ENCODE measurements at regions not wholly inside any gene's neighbourhood (a gene's known extent, or its start where the extent isn't known, plus 50 kb on each side); places are given as distances from the start of the nearest gene placed in this dataset.

DNA sequence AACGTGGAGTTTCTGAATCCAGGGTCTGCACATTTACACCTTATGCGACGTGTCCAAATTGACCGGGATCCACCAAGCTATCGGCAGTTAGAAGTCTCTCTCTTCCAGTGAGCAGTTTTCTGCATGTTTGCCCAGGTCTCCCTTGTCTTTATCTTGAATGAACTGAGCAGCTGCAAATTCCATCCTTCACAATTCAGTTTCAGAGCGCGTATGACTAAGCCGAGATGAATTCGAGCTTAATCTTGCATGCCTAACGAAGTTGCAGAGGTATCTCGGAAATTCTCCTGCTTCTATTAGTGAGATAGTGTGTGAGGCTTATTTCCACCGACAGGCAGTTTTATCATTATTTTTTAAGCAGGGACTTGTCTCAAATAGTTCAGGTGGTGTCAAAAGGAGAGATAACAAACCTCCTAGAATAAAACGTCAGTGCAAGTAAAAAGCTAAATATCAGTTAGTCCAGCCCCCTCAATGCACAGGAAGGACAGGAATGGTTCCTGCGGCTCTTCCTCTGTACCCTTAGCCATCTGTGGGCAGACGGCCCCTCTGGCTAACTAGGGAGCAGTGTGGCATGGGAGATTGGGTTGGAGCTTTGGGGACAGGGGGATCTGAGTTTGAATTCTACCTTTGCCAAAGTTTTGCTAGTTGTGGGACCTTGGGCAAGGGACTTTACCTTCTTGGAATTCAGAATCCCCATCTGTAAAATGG, 93.0 kb upstream of the GPR139 start:
- no peak for DNase-seq

DNA sequence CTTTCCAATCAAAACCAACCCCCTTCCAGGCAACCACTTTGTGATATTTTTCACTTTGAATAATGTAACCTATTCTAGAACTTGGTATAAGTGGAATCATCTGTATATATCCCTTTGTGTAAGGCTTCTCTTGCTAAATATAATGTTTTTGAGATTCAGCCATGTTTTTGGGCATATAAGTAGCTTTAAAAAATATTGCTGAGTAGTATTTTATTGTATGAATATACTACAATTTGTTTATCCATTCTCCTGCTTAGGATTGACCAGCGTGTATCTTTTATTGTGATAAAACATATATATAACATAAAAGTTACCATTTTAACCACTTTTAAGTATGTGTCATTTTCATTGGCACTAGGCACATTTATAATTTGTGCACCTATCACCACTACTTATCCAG, 79.8 kb upstream of the GPR139 start:
- no peak for DNase-seq

DNA sequence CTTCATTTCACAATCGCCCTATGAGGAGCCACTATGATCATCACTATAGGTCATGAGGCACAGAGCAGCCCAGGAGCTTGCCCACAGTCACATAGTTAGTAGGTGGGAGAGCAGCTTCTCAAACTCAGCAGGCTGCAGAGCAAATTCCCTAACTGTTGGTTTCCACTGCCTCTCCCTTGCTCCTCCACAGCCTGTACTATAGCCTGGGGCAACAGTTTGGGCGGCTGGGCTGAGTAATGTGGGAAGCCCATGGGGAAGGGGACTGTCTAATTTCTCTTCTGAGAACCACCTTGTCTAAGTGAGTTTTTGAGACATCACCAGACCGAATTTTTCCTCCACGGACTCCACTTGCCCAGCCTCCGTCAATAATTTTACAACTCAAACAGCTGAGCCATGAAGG, 73.4 kb upstream of the GPR139 start:
- DNase-seq: no peak

DNA sequence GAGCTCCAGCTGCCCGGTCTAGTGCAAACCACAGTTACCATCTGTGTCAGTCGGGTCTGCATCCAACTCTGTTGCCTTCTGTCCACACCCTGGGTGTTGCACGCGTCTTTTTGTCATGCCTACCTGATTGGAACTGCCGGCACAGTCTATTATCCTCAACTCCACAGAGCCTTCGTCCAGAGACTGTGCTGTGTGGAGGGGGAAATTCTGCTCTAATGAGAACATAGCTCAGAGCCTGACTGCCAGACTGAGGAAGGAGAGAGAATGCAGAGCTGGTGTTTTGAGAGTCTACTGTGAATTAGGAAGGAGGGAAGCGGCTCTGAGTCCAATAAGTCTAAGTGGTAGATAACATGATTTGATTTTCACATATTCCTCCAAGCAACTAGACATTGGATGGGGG, 68.3 kb upstream of the GPR139 start:
- no peak for DNase-seq

DNA sequence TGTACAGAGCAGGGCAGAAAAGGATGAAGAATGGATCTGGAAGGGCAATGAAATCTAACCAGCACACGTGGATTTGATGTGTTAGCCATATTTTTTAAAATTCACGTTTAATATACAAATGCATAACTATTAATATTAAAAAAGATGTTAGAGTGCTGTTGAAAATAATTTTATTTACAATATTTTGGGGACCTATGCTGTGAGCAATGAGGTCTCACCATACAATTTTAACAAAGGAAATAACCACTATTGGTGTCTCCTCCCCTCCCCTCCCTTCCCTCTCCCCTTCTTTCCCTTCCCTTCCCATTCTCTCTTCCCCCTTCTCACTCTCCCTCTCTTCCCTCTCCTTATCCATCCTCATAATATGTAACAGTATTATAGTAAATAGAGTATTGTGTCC, 64.2 kb upstream of the GPR139 start:
- DNase-seq: no peak

DNA sequence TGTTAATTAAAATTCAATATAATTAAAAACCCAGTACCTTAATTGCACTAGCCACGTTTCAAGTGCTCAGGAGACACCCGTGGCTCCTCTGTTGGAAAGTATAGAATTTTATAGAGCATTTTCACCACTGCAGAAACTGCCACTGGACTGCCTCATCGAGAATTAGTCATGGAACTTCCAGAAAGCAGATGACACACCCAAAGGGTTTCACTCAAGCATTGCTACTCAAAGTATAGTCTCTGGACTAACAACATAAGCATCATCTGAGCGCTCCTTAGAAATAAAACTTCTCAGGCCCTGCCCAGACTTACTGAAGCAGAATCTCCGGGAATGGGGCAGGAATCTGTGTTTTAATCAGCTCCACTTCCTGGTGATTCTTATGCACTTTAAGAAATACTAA, 63.5 kb upstream of the GPR139 start:
- no peak for DNase-seq

DNA sequence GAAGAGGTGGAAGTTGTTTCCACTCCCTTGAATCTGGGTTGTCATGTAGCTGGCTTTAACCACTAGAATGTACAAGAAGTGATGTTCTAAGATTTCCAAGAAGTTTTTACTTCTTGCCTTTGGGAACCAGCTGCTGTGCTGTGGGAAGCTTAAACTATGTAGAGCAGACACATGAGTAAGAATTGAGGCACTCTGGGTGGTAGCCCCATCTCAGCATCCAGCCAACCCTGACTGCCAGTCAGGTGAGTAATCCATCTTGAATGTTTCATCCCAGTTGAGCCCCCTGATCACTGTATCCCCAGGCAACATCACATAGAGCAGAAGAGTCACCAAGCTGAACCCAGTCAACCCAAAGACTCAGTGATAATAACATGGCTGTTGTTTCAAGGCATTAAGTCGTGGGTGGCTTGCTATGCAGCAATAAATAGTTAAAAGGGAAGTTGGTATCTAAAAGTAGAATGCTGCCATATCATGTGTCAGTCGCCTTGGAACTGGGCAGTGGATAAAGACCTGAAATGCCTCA, 62.8 kb upstream of the GPR139 start:
- no peak for DNase-seq

DNA sequence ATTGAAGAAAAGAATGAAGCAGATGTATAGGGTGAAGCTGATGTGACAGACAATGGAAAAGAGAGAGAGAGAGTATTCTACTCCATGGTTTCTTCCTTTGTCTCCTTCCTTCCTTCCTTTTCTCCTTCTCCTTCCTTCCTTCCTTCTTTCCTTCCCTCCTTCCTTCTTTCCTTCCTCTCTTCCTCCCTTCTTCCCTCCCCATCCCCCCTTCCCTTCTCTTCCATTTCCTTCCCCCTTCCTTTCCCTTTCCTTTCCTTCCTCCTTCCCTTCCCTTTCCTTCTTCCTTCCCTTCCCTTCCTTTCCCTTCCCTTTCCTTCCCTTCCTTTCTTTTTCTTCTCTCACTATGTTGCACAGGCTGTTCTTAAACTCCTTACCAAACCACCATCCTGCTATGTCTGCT, 55.7 kb upstream of the GPR139 start:
- no peak for DNase-seq
